Fibroblast of skin of left biceps (primary cell): ENCODE measurements at regions not wholly inside any gene's neighbourhood (a gene's known extent, or its start where the extent isn't known, plus 50 kb on each side); places are given as distances from the start of the nearest gene placed in this dataset.
A peak's percentile ranks its signal among the peaks of the same experiment; 100 is the strongest.

Experiments used
- DNase-seq, 2 experiments: peaks; one replicate each; pipeline ENCODE4 v3.0.0-alpha.2; 2013; ENCODE audit warnings: low read depth in 2 of 2

GRCh38 chr3:25214034-25214433 lies 214.0 kb upstream of the RARB start:
- no peak for DNase-seq

GRCh38 chr3:25218362-25218761 lies 209.7 kb upstream of the RARB start:
- DNase-seq: no peak

- DNase-seq: no peak
Measured at GRCh38 chr3:25226747-25227146, 201.3 kb upstream of the RARB start.

- DNase-seq: no peak
Measured at GRCh38 chr3:25229586-25229985, 198.5 kb upstream of the RARB start.

- DNase-seq: no peak
Measured at GRCh38 chr3:25235031-25235430, 193.0 kb upstream of the RARB start.

GRCh38 chr3:25235466-25235865 lies 192.6 kb upstream of the RARB start:
- no peak for DNase-seq

GRCh38 chr3:25237602-25238001 lies 190.5 kb upstream of the RARB start:
- DNase-seq: no peak

- DNase-seq: no peak
Measured at GRCh38 chr3:25239042-25239441, 189.0 kb upstream of the RARB start.

- no peak for DNase-seq
Measured at GRCh38 chr3:25246913-25247312, 181.2 kb upstream of the RARB start.

- DNase-seq: no peak
Measured at GRCh38 chr3:25252291-25252690, 175.8 kb upstream of the RARB start.

- DNase-seq: peak; percentile 59 to 63
Measured at GRCh38 chr3:25257026-25257425, 171.0 kb upstream of the RARB start.

GRCh38 chr3:25259871-25260270 lies 168.2 kb upstream of the RARB start:
- no peak for DNase-seq

- DNase-seq: no peak
Measured at GRCh38 chr3:25262322-25262721, 165.7 kb upstream of the RARB start.

- no peak for DNase-seq
Measured at GRCh38 chr3:25265284-25265683, 162.8 kb upstream of the RARB start.

GRCh38 chr3:25266677-25267076 lies 161.4 kb upstream of the RARB start:
- no peak for DNase-seq

GRCh38 chr3:25272090-25272489 lies 156.0 kb upstream of the RARB start:
- no peak for DNase-seq

GRCh38 chr3:25273582-25274171 lies 154.4 kb upstream of the RARB start:
- DNase-seq: no peak

- DNase-seq: no peak
Measured at GRCh38 chr3:25277503-25277902, 150.6 kb upstream of the RARB start.

GRCh38 chr3:25281041-25281731 lies 146.9 kb upstream of the RARB start:
- DNase-seq: no peak

GRCh38 chr3:25281732-25282126 lies 146.3 kb upstream of the RARB start:
- no peak for DNase-seq

- no peak for DNase-seq
Measured at GRCh38 chr3:25283613-25284012, 144.4 kb upstream of the RARB start.

GRCh38 chr3:25284249-25284648 lies 143.8 kb upstream of the RARB start:
- DNase-seq: no peak

GRCh38 chr3:25287291-25287884 lies 140.7 kb upstream of the RARB start:
- DNase-seq: no peak
